Endothelial cell of umbilical vein (primary cell): ENCODE measurements at regions not wholly inside any gene's neighbourhood (a gene's known extent, or its start where the extent isn't known, plus 50 kb on each side); places are given as distances from the start of the nearest gene placed in this dataset.

Experiments used
- CTCF ChIP-seq, 2 donors: IDR thresholded peaks; 1 replicate in 1 of 2; 2 replicates in 1 of 2; pipeline ENCODE4 v1.5.1; 2011; ENCODE audit warnings: low read length in 2 of 2, mild to moderate bottlenecking in 2 of 2, moderate library complexity in 2 of 2, control low read depth in 1 of 2, inconsistent platforms in 1 of 2, low read depth in 1 of 2; ENCODE audit not compliant: insufficient read depth in 1 of 2; ENCODE audit errors: extremely low read depth in 1 of 2
- POLR2A ChIP-seq: IDR thresholded peaks from 2 replicates; pipeline ENCODE4 v1.6.1; 2012; ENCODE audit warnings: low read depth, mild to moderate bottlenecking, control low read depth, low read length

GRCh38 chr17:28252436-28252835, 66.6 kb upstream of the TMEM97 start:
- TF ChIP-seq POLR2A = no peak
- TF ChIP-seq CTCF (IDR thresholded peaks at IDR 0.05; ENCODE audit: extremely low read depth in 1 of 2, insufficient read depth in 1 of 2, low read depth in 1 of 2, low read length in 2 of 2) = no peak
